HG02885 (cell line): ENCODE measurements at regions not wholly inside any gene's neighbourhood (a gene's known extent, or its start where the extent isn't known, plus 50 kb on each side); places are given as distances from the start of the nearest gene placed in this dataset.

ENCODE experiments used
- ATAC-seq: cut with Tn5 transposase; IDR thresholded peaks from one replicate; pipeline ENCODE4 v1.9.1; 2021; ENCODE audit warnings: mild to moderate bottlenecking; ENCODE audit not compliant: unreplicated experiment, poor library complexity

DNA sequence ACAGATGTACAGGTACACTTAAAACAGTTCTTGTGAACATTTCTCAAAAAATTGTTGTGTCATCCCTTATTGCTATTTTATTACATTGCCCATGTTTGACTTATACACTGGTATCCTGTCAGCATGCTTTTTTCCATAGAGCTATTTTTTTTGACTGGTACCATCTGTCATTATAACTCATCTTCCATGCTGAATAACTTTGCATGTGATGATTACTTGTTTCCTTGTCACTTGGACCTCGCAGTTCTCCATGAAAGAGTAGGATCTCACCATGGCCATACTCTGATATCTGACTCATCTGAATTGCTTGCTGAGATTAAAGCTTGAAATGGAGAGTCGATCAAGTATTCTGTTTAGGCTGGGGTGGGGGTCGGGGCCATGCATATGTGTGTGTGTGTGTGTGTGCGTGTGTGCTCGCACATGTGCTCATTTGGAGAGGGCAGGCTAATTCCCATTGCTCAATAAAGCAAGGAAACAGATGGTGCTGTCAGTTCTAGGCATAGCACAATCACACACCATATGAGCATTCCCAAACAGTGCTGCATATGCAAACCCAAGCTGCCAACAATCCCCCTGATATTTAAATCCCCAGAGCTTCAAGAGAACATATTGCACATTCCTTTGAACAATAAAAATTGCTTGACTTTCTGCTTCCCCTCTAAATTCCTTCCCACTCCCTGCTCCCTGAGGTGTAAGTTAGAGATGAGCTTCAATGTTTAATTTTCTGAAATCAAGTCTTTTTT is 62.9 kb downstream of the NHLRC3 start:
- ATAC-seq, result no peak

- ATAC-seq, result no peak
These were observed 64.8 kb downstream of the NHLRC3 start for GRCh38 chr13:39102981-39103490.

DNA sequence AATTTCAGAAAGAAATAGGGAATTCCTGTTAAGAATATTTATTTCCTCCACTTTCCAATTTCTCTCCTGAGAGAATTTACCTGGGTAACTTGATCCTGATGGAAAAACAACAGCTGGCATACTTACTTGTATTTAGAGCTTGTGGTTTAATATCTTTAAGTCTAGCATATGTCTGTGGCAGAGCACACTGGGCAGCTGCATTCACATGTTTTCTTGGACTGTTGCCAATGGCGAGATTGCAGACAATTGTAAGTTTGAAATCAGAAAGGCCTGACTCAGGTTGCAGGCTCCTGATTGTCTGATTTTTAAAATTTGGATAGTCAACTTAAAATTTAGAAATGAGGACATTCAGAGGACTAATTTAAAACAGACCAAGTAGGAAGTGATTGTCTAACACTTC is 66.9 kb downstream of the NHLRC3 start:
- ATAC-seq, result no peak

- no peak for ATAC-seq
These were observed 68.2 kb downstream of the NHLRC3 start for GRCh38 chr13:39106216-39107005.

GRCh38 chr13:39107561-39107960 is 69.3 kb downstream of the NHLRC3 start:
- ATAC-seq, result no peak

- ATAC-seq, result no peak
These were observed 70.5 kb downstream of the NHLRC3 start for GRCh38 chr13:39108783-39109182.

DNA sequence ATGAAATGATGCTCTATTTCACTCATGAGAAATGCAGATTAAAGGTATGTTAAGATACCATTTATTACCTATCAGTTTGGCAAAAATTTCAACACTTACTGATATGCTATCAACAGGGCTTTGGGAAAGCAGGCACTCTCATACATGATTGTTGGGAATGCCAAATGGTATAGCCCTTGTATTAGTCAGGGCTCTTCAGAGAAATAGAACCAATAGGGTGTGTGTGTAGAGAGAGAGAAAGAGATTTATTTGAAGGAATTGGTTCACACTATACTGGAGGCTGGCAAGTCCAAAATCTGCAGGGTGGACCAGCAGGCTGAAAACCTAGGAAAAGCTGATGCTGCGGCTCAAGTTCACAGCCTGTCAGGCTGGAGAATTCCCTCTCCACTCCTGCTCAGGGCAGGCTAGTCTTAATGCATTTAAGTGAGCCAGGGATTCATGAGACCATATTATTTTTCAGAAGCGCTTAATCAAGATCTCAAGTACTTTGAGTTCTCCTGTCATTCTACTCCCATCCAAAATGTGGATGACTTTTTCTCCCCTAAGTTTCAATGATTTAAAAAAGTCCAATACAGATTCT is 72.4 kb downstream of the NHLRC3 start:
- ATAC-seq, result no peak

DNA sequence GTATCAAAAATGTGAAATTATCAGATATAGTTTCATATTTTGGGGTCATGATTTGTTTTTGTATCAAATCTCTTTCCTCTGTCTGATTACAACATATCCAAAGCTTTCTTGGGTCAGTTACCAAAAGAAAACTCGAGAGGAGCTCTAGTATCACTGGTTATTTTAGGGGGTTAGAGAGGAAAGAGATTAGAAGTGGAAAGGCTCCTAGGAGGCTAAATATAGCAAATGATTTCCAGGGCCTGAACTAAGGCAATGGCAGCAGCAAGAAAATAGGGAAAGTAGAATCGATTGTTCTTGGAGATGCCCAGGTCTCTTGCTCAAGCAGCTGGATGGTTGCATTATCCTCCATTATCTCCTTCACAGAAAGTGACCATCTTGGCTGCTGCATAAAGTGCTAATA is 72.9 kb downstream of the NHLRC3 start:
- ATAC-seq, result no peak

DNA sequence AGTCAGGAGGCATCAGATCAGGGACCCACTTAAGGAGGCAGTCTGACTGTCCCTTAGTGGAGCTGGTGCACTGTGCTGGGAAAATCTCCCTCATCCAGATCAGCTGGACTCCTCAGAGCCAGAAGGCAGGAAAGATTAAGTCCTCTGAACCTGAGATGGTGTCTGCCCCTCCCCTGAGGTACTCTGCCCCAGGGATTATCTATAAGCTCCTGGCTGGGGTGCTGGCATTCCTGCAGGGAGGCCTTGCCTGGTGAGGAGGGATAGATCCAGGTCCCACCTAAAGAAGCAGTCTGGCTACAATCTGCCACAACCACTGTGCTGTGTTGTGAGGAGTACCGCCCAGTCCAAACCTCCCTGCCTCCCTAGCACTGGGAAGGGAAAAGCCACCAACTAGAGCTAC is 81.2 kb downstream of the NHLRC3 start:
- ATAC-seq, result no peak

- no peak for ATAC-seq
These were observed 85.3 kb downstream of the NHLRC3 start for GRCh38 chr13:39123578-39123977.

- ATAC-seq, result no peak
These were observed 91.0 kb downstream of the NHLRC3 start for GRCh38 chr13:39129213-39129612.

GRCh38 chr13:39130301-39130700 is 92.0 kb downstream of the NHLRC3 start:
- no peak for ATAC-seq

GRCh38 chr13:39132286-39133230 is 94.3 kb downstream of the NHLRC3 start:
- ATAC-seq, result no peak

- ATAC-seq, result no peak
These were observed 95.5 kb downstream of the NHLRC3 start for GRCh38 chr13:39133781-39134180.

DNA sequence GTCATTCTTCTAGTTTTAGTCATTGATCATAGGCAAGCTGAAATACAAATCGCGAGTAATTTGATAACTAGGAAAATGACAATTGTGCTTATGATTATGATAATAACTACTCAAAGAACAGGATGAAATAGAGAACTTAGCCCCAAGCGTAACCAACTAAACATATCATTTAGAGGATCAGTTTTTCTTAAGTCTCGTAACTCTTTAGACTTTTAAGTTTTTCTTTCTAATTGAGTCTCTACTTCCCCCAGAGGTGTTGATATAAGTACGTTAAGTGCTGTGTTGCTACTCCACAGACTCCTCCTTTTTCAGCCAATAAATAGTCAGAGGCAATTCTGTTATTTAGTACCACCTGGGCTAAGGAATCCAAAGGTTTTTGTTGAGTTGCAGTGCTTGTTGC is 96.3 kb downstream of the NHLRC3 start:
- ATAC-seq, result no peak

DNA sequence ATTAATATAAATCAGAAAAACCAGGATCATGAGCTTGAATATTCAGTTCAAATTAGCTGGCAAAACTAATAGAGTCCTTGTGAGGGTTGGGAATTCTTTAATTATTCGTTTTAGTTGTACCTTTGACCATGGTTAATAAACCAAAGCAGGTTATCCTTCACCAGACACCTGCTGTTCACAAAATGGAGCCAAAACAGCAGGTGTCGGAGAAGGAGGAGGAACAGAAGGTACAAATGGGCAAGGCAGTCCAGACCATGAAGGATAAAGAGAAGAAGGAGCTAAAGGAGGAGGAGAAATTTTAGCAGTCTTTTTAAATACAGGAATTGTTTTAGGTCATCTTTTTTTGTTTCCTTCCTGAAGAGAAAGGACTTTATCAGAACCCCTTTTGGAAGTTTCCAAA is 106.1 kb downstream of the NHLRC3 start:
- no peak for ATAC-seq

- ATAC-seq, result peak; percentile 66
These were observed 106.8 kb downstream of the NHLRC3 start for GRCh38 chr13:39144941-39145533.

- ATAC-seq, result no peak
These were observed 110.3 kb downstream of the NHLRC3 start for GRCh38 chr13:39148513-39148961.

- no peak for ATAC-seq
These were observed 111.6 kb downstream of the NHLRC3 start for GRCh38 chr13:39149896-39150295.

- ATAC-seq, result no peak
These were observed 115.8 kb downstream of the NHLRC3 start for GRCh38 chr13:39154041-39154440.
